ENCODE measurements at regions not wholly inside any gene's neighbourhood (a gene's known extent, or its start where the extent isn't known, plus 50 kb on each side); places are given as distances from the start of the nearest gene placed in this dataset.

GRCh38 chr4:31034550-31034949, 314.4 kb downstream of the PCDH7 start:
- ATAC-seq (ENCODE audit: low FRiP score in 2 of 2): no peak
- Histone ChIP-seq H3K4me3 (no peak overlapping the region), H3K36me3 (no peaks in the 10 kb centered on the region), H3K9me3 (no peaks in the 10 kb centered on the region), H3K27me3 (no peaks in the 10 kb centered on the region), H3K4me1 (no peaks in the 10 kb centered on the region), H3K27ac (no peak overlapping the region)
- no peak for DNase-seq
- no peak for TF ChIP-seq POLR2AphosphoS5 (IDR thresholded peaks at IDR 0.05)
- TF ChIP-seq EP300 (IDR thresholded peaks at IDR 0.05): no peak
- TF ChIP-seq POLR2A (IDR thresholded peaks at IDR 0.05): no peak
- TF ChIP-seq, protein P1, sequence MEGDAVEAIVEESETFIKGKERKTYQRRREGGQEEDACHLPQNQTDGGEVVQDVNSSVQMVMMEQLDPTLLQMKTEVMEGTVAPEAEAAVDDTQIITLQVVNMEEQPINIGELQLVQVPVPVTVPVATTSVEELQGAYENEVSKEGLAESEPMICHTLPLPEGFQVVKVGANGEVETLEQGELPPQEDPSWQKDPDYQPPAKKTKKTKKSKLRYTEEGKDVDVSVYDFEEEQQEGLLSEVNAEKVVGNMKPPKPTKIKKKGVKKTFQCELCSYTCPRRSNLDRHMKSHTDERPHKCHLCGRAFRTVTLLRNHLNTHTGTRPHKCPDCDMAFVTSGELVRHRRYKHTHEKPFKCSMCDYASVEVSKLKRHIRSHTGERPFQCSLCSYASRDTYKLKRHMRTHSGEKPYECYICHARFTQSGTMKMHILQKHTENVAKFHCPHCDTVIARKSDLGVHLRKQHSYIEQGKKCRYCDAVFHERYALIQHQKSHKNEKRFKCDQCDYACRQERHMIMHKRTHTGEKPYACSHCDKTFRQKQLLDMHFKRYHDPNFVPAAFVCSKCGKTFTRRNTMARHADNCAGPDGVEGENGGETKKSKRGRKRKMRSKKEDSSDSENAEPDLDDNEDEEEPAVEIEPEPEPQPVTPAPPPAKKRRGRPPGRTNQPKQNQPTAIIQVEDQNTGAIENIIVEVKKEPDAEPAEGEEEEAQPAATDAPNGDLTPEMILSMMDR (IDR thresholded peaks at IDR 0.05): no peak
- 74 to 80% methylated on average over 3 of the region's 3 CpGs for WGBS, 2 donors

- WGBS, 2 donors: 88 to 92% methylated on average over 1 of the region's 1 CpG
- Histone ChIP-seq H3K27ac (no peak overlapping the region), H3K27me3 (no peaks in the 10 kb centered on the region), H3K4me3 (no peak overlapping the region), H3K4me1 (no peaks in the 10 kb centered on the region), H3K36me3 (no peaks in the 10 kb centered on the region), H3K9me3 (no peaks in the 10 kb centered on the region)
- ATAC-seq (ENCODE audit: low FRiP score in 2 of 2) (no peak), DNase-seq (no peak)
- TF ChIP-seq POLR2A (IDR thresholded peaks at IDR 0.05) (no peak), POLR2AphosphoS5 (IDR thresholded peaks at IDR 0.05) (no peak), EP300 (IDR thresholded peaks at IDR 0.05) (no peak)
- TF ChIP-seq, protein P1 (IDR thresholded peaks at IDR 0.05): no peak
Measured at GRCh38 chr4:31035761-31036160, 315.6 kb downstream of the PCDH7 start.

DNA sequence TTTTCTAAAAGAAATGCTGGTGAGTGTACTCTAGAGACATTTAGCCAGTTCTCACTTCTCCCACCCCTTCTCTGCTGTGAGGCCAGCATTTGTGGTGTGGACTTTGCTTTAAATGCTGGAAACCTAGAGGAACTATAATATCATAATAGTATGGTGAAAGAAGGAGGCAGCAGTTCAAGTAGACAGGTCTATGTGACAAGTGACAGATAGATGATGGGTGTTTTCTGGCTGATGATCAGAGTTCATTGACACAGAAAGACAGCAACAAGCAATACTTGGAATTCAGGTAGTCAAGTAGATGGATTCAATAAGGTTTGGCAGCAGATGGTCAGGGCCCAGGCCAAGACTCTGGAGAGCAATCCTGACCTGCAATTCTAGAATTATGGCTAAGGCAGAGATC, 317.5 kb downstream of the PCDH7 start:
- no peaks in the 10 kb centered on the region for H3K9me3 ChIP-seq
- TF ChIP-seq POLR2A (IDR thresholded peaks at IDR 0.05): no peak
- no peak for TF ChIP-seq EP300 (IDR thresholded peaks at IDR 0.05)
- TF ChIP-seq, protein P1 (IDR thresholded peaks at IDR 0.05): no peak
- no peak for TF ChIP-seq POLR2AphosphoS5 (IDR thresholded peaks at IDR 0.05)
- no peak overlapping the region for H3K4me3 ChIP-seq
- H3K4me1 ChIP-seq: no peaks in the 10 kb centered on the region
- H3K36me3 ChIP-seq: no peaks in the 10 kb centered on the region
- no peak for ATAC-seq (ENCODE audit: low FRiP score in 2 of 2)
- H3K27me3 ChIP-seq: no peaks in the 10 kb centered on the region
- no peak for DNase-seq
- H3K27ac ChIP-seq: no peak overlapping the region

DNA sequence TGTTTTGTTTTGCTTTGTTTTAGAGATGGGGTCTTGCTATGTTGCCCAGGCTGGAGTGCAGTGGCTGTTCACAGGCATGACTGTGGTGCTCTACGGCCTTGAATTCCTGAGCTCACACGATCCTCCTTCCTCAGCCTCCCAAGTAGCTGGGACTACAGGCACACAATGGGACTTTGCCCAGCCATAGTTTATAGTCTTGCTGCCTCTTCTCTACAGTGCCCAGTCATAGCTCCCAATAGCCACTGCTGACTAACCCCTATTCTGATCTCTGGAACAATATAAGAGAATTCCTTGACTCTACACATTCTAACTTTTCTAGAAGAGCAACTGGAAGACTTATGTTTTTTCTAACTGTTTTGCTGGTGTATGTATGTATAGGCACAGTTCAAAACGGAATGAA, 319.2 kb downstream of the PCDH7 start:
- H3K27me3 ChIP-seq: no peaks in the 10 kb centered on the region
- DNase-seq (no peak), ATAC-seq (ENCODE audit: low FRiP score in 2 of 2) (no peak)
- no peaks in the 10 kb centered on the region for H3K36me3 ChIP-seq
- TF ChIP-seq POLR2A (IDR thresholded peaks at IDR 0.05): no peak
- no peak for TF ChIP-seq EP300 (IDR thresholded peaks at IDR 0.05)
- TF ChIP-seq POLR2AphosphoS5 (IDR thresholded peaks at IDR 0.05): no peak
- TF ChIP-seq, protein P1 (IDR thresholded peaks at IDR 0.05): no peak
- no peak overlapping the region for H3K27ac ChIP-seq
- WGBS, 2 donors: 84 to 87% methylated on average over 3 of the region's 3 CpGs
- no peaks in the 10 kb centered on the region for H3K9me3 ChIP-seq
- H3K4me1 ChIP-seq: no peaks in the 10 kb centered on the region
- H3K4me3 ChIP-seq: no peak overlapping the region

GRCh38 chr4:31040106-31040505, 319.9 kb downstream of the PCDH7 start:
- Histone ChIP-seq H3K27ac (no peak overlapping the region), H3K27me3 (no peaks in the 10 kb centered on the region), H3K9me3 (no peaks in the 10 kb centered on the region), H3K4me1 (no peaks in the 10 kb centered on the region), H3K4me3 (no peak overlapping the region), H3K36me3 (no peaks in the 10 kb centered on the region)
- 23 to 68% methylated on average over 2 of the region's 2 CpGs for WGBS, 2 donors
- DNase-seq (no peak), ATAC-seq (ENCODE audit: low FRiP score in 2 of 2) (no peak)
- TF ChIP-seq POLR2AphosphoS5 (IDR thresholded peaks at IDR 0.05) (no peak), POLR2A (IDR thresholded peaks at IDR 0.05) (no peak), EP300 (IDR thresholded peaks at IDR 0.05) (no peak)
- TF ChIP-seq, protein P1 (IDR thresholded peaks at IDR 0.05): no peak
